CD14-positive monocyte (primary cell): ENCODE measurements at regions not wholly inside any gene's neighbourhood (a gene's known extent, or its start where the extent isn't known, plus 50 kb on each side); places are given as distances from the start of the nearest gene placed in this dataset.

Experiments used
- DNase-seq, 3 donors: peaks; one replicate each; pipeline ENCODE4 v3.0.0-alpha.2; 2011 to 2022
- H2AFZ ChIP-seq: 2 replicates; pipeline ENCODE4 v1.6.0; 2012; ENCODE audit warnings: mild to moderate bottlenecking, low read depth, low read length, inconsistent platforms; ENCODE audit not compliant: insufficient read depth, poor library complexity, severe bottlenecking
- H3K27ac ChIP-seq, 2 donors: 1 replicate in 1 of 2; 2 replicates in 1 of 2; pipeline ENCODE4 v1.5.1; 2012 to 2013; ENCODE audit warnings: low read length in 2 of 2, control low read depth in 1 of 2, inconsistent platforms in 1 of 2, low read depth in 1 of 2, mild to moderate bottlenecking in 1 of 2
- H3K27me3 ChIP-seq, 2 donors: one replicate each; pipeline versions ENCODE4 v1.6.0 to v1.6.1; 2011 to 2013; ENCODE audit warnings: low read length in 2 of 2; ENCODE audit not compliant: control insufficient read depth in 2 of 2, insufficient read depth in 2 of 2
- H3K36me3 ChIP-seq, 2 donors: replicated peaks in 1 of 2; 1 replicate in 1 of 2; 2 replicates in 1 of 2; pipeline versions ENCODE4 v1.5.1 to v1.6.1; 2012 to 2013; ENCODE audit warnings: low read length in 2 of 2, control low read depth in 1 of 2, inconsistent platforms in 1 of 2, mild to moderate bottlenecking in 1 of 2; ENCODE audit not compliant: insufficient read depth in 2 of 2, control insufficient read depth in 1 of 2
- H3K4me1 ChIP-seq, 2 donors: 1 replicate in 1 of 2; 2 replicates in 1 of 2; pipeline versions ENCODE4 v1.5.1 to v1.6.1; 2012 to 2013; ENCODE audit warnings: low read length in 2 of 2, control low read depth in 1 of 2, inconsistent platforms in 1 of 2, mild to moderate bottlenecking in 1 of 2, moderate library complexity in 1 of 2; ENCODE audit not compliant: insufficient read depth in 2 of 2, control insufficient read depth in 1 of 2
- H3K4me2 ChIP-seq: replicated peaks from 2 replicates; pipeline ENCODE3; 2012; ENCODE audit warnings: low read length, moderate library complexity, mild to moderate bottlenecking; ENCODE audit not compliant: poor library complexity, severe bottlenecking; ENCODE audit errors: extremely low read depth
- H3K4me3 ChIP-seq, 3 experiments: fragments of 200-600 bp in 1 of 3; sonication (generic) in 1 of 3; replicated peaks in 1 of 3; 1 replicate in 2 of 3; 2 replicates in 1 of 3; pipeline ENCODE4 v1.5.1; 2011 to 2013; ENCODE audit warnings: low read length in 3 of 3, mild to moderate bottlenecking in 3 of 3, control low read depth in 2 of 3, low read depth in 2 of 3, inconsistent platforms in 1 of 3, moderate library complexity in 1 of 3
- H3K79me2 ChIP-seq: 2 replicates; pipeline ENCODE4 v1.6.0; 2012; ENCODE audit warnings: mild to moderate bottlenecking, control low read depth, inconsistent platforms, low read length, moderate library complexity; ENCODE audit not compliant: insufficient read depth
- H3K9ac ChIP-seq: 2 replicates; pipeline ENCODE4 v1.6.0; 2017; ENCODE audit warnings: low read length, mild to moderate bottlenecking; ENCODE audit not compliant: insufficient read depth, poor library complexity, severe bottlenecking
- H3K9me3 ChIP-seq, 2 donors: replicated peaks in 1 of 2; 1 replicate in 1 of 2; 2 replicates in 1 of 2; pipeline versions ENCODE4 v1.5.1 to v1.6.1; 2012 to 2013; ENCODE audit warnings: low read length in 2 of 2, control low read depth in 1 of 2; ENCODE audit not compliant: control insufficient read depth in 1 of 2, insufficient read depth in 1 of 2
- H4K20me1 ChIP-seq: 2 replicates; pipeline ENCODE4 v1.6.0; 2012; ENCODE audit warnings: mild to moderate bottlenecking, low read length, control low read depth, moderate library complexity; ENCODE audit not compliant: insufficient read depth
- H3K27ac Mint-ChIP-seq, 7 donors: one replicate each; pipeline ENCODE4 v1.8.0; 2020; ENCODE audit warnings: mild to moderate bottlenecking in 7 of 7, mixed read lengths in 7 of 7, moderate library complexity in 6 of 7, inconsistent platforms in 2 of 7
- H3K27me3 Mint-ChIP-seq, 3 donors: one replicate each; pipeline ENCODE4 v1.8.0; 2021 to 2022; ENCODE audit warnings: low read depth in 3 of 3, mild to moderate bottlenecking in 3 of 3, mixed read lengths in 3 of 3, moderate library complexity in 3 of 3, inconsistent platforms in 1 of 3
- H3K36me3 Mint-ChIP-seq, 2 donors: one replicate each; pipeline ENCODE4 v1.8.0; 2020; ENCODE audit warnings: mixed read lengths in 2 of 2, inconsistent platforms in 1 of 2, mild to moderate bottlenecking in 1 of 2
- H3K4me1 Mint-ChIP-seq: one replicate; pipeline ENCODE4 v1.8.0; 2020; ENCODE audit warnings: mild to moderate bottlenecking, mixed read lengths
- H3K4me3 Mint-ChIP-seq, 2 donors: one replicate each; pipeline ENCODE4 v1.8.0; 2020; ENCODE audit warnings: mild to moderate bottlenecking in 2 of 2, mixed read lengths in 2 of 2, moderate library complexity in 1 of 2
- H3K9me3 Mint-ChIP-seq, 7 donors: one replicate each; pipeline ENCODE4 v1.8.0; 2020 to 2022; ENCODE audit warnings: mixed read lengths in 7 of 7, mild to moderate bottlenecking in 6 of 7, moderate library complexity in 6 of 7, inconsistent platforms in 2 of 7
- WGBS: methylation state at CpG from one replicate; pipeline ENCODE4 v1.1.5; 2013; ENCODE audit warnings: missing lambda C conversion rate; ENCODE audit not compliant: insufficient coverage; 5-methylcytosine and 5-hydroxymethylcytosine counted together
- intact Hi-C, 2 donors: fragments of 100-400 bp; cut with micrococcal nuclease; formaldehyde crosslinking; loops; one replicate each; pipeline versions ENCODE4 v1.15.0 to v1.15.1; 2023
- TF ChIP-seq, protein P1 (sequence below): fragments of 200-600 bp; IDR thresholded peaks from one replicate; pipeline ENCODE4 v1.8.0; 2022; ENCODE audit warnings: antibody characterized with exemption, mild to moderate bottlenecking

DNA sequence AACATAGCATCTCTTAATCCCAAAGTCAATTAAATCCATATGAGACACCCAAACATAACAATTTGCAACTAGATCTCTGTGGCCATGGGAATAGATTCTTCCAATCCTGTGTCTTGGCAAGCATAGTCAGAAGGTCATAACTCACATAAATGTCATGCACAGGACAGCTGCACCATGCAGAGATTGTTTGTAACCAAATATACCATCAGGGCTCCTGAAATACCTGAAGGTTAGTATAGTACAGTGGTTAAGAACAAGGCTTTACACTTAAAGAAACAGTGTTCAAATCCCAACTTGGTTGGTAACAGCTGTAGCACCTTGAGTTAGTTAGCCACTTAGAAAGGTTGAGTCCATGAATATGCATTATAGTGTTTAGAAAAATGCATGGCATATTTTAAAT lies 82.6 kb upstream of the CCDC190 start:
- H3K9me3 ChIP-seq: no peaks in the 10 kb centered on the region
- H4K20me1 ChIP-seq: no peaks in the 10 kb centered on the region
- no peak for DNase-seq
- no peak overlapping the region for H3K27ac ChIP-seq
- H3K9ac ChIP-seq: no peak overlapping the region
- Mint-ChIP-seq H3K9me3 (peaks cover 0 to 1% (median 0%) of the 10 kb centered on the region in 7 donors), H3K27me3 (peaks cover 6 to 30% (median 27%) of the 10 kb centered on the region in 3 donors), H3K36me3 (no peaks in the 10 kb centered on the region), H3K4me3 (no peak overlapping the region), H3K27ac (no peak overlapping the region), H3K4me1 (no peaks in the 10 kb centered on the region)
- TF ChIP-seq, protein P1, sequence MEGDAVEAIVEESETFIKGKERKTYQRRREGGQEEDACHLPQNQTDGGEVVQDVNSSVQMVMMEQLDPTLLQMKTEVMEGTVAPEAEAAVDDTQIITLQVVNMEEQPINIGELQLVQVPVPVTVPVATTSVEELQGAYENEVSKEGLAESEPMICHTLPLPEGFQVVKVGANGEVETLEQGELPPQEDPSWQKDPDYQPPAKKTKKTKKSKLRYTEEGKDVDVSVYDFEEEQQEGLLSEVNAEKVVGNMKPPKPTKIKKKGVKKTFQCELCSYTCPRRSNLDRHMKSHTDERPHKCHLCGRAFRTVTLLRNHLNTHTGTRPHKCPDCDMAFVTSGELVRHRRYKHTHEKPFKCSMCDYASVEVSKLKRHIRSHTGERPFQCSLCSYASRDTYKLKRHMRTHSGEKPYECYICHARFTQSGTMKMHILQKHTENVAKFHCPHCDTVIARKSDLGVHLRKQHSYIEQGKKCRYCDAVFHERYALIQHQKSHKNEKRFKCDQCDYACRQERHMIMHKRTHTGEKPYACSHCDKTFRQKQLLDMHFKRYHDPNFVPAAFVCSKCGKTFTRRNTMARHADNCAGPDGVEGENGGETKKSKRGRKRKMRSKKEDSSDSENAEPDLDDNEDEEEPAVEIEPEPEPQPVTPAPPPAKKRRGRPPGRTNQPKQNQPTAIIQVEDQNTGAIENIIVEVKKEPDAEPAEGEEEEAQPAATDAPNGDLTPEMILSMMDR: no peak
- H3K4me2 ChIP-seq: no peak overlapping the region
- H2AFZ ChIP-seq: no peak overlapping the region
- H3K4me1 ChIP-seq: no peaks in the 10 kb centered on the region
- H3K27me3 ChIP-seq: peaks cover 19 to 39% of the 10 kb centered on the region in 2 donors
- H3K4me3 ChIP-seq: no peak overlapping the region
- intact Hi-C loops: no loop called here
- H3K36me3 ChIP-seq: no peaks in the 10 kb centered on the region
- H3K79me2 ChIP-seq: no peaks in the 10 kb centered on the region

DNA sequence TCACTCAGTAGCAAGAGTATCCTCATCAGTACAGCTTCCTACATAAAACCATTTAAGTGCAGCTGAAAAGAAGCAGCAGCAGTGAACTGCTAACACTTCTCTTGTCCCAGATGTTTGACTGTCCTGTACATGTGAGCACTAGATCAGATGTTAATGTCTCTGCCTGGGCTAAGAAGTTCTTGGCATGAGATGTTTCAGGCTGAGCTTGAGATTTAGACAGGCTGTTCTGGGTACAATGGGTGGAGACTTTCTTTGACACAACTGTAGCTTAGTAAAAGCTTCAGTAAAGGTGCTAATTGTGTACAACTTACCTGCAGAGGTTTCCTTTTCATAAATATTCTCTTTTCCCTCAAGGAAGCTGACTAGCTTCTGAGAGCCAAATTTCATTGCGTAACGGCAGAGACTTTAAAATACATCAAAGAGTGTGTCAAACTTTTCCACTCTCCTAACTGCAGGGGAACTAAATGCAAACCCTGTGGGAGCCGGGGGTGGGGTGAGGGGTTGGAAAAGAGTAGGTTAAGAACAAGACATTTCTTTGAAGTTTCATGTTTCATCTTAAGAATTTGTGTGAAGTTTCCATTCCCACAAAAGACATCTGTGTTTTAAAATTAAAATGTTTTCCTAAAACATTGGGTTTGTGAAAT lies 82.1 kb upstream of the CCDC190 start:
- Mint-ChIP-seq H3K27ac (no peak overlapping the region), H3K4me3 (no peak overlapping the region), H3K9me3 (peaks cover 0 to 1% (median 0%) of the 10 kb centered on the region in 7 donors), H3K4me1 (no peaks in the 10 kb centered on the region), H3K36me3 (no peaks in the 10 kb centered on the region), H3K27me3 (peaks cover 6 to 28% (median 25%) of the 10 kb centered on the region in 3 donors)
- no peak overlapping the region for H3K4me3 ChIP-seq
- no peak overlapping the region for H3K4me2 ChIP-seq
- H3K79me2 ChIP-seq: no peaks in the 10 kb centered on the region
- H3K27me3 ChIP-seq: peaks cover 19 to 39% of the 10 kb centered on the region in 2 donors
- no peak overlapping the region for H2AFZ ChIP-seq
- DNase-seq: no peak
- no peaks in the 10 kb centered on the region for H3K4me1 ChIP-seq
- intact Hi-C loops: no loop called here
- H3K9ac ChIP-seq: no peak overlapping the region
- H3K9me3 ChIP-seq: no peaks in the 10 kb centered on the region
- WGBS: 43% methylated on average over 2 of the region's 3 CpGs
- H3K36me3 ChIP-seq: no peaks in the 10 kb centered on the region
- no peak overlapping the region for H3K27ac ChIP-seq
- TF ChIP-seq, protein P1: no peak
- H4K20me1 ChIP-seq: no peaks in the 10 kb centered on the region
